Activated B cell treated with CpG ODN at 0.5 μM for 24 hours (primary cell): ENCODE measurements at regions not wholly inside any gene's neighbourhood (a gene's known extent, or its start where the extent isn't known, plus 50 kb on each side); places are given as distances from the start of the nearest gene placed in this dataset.

Experiments
- ATAC-seq: fragments of 200-7000 bp; cut with Tn5 transposase; one replicate; pipeline ENCODE4 v1.10.0; 2021; ENCODE audit warnings: low read depth, mild to moderate bottlenecking, moderate library complexity
- CTCF ChIA-PET: fragments of 350-600 bp; sonication (Branson Sonifier 250); formaldehyde crosslinking; loops from one replicate; lab custom pipeline; 2021; ENCODE audit warnings: antibody characterized with exemption; lab: Charles Lee
- POLR2A ChIA-PET: fragments of 350-600 bp; sonication (Branson Sonifier 250); formaldehyde crosslinking; loops from one replicate; lab custom pipeline; 2021; ENCODE audit warnings: antibody characterized with exemption; lab: Charles Lee
- DNase-seq: peaks from one replicate; pipeline ENCODE4 v3.0.0; 2022
- H3K27ac Mint-ChIP-seq: one replicate; pipeline ENCODE4 v1.8.0; 2020; ENCODE audit warnings: mixed read lengths
- H3K27me3 Mint-ChIP-seq: one replicate; pipeline ENCODE4 v1.8.0; 2021; ENCODE audit warnings: mixed read lengths
- H3K36me3 Mint-ChIP-seq: one replicate; pipeline ENCODE4 v1.8.0; 2021; ENCODE audit warnings: low read depth, mixed read lengths
- H3K4me1 Mint-ChIP-seq: one replicate; pipeline ENCODE4 v1.8.0; 2021; ENCODE audit warnings: mixed read lengths
- H3K4me3 Mint-ChIP-seq: one replicate; pipeline ENCODE4 v1.8.0; 2020; ENCODE audit warnings: mild to moderate bottlenecking, mixed read lengths
- H3K9me3 Mint-ChIP-seq: one replicate; pipeline ENCODE4 v1.8.0; 2020; ENCODE audit warnings: mixed read lengths
- intact Hi-C: fragments of 100-400 bp; cut with micrococcal nuclease; formaldehyde crosslinking; loops from one replicate; pipeline ENCODE4 v1.15.1; 2024
- TF ChIP-seq, protein P1 (sequence below): fragments of 200-600 bp; IDR thresholded peaks from one replicate; pipeline ENCODE4 v1.8.0; 2022; ENCODE audit warnings: antibody characterized with exemption, mild to moderate bottlenecking

DNA sequence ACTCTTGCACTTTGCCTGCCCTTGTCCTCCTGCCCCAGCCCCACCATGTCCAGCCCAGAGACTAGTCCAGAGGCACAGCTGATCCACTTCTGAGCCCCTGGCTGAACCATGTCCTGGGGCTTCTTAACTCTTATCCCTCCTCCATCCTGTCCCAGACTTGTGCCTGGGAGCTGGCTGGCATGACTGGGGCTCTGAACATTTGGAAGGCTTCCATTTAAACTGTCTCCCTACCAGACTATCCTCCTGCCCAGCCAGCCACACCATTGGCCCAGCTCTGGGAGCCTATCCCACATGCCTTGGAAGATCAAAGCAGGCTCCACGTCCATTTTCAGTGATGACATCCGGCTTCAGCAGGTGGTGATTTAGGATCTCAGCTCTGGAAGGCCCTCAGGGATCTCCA, 57.4 kb downstream of the FAM241B start:
- POLR2A ChIA-PET = no interaction called here
- no peak for ATAC-seq
- Mint-ChIP-seq H3K4me3 (no peak overlapping the region), H3K27ac (no peak overlapping the region), H3K36me3 (no peaks in the 10 kb centered on the region), H3K27me3 (peaks cover 3% of the 10 kb centered on the region), H3K9me3 (no peaks in the 10 kb centered on the region), H3K4me1 (no peaks in the 10 kb centered on the region)
- intact Hi-C loops = no loop called here
- TF ChIP-seq, protein P1, sequence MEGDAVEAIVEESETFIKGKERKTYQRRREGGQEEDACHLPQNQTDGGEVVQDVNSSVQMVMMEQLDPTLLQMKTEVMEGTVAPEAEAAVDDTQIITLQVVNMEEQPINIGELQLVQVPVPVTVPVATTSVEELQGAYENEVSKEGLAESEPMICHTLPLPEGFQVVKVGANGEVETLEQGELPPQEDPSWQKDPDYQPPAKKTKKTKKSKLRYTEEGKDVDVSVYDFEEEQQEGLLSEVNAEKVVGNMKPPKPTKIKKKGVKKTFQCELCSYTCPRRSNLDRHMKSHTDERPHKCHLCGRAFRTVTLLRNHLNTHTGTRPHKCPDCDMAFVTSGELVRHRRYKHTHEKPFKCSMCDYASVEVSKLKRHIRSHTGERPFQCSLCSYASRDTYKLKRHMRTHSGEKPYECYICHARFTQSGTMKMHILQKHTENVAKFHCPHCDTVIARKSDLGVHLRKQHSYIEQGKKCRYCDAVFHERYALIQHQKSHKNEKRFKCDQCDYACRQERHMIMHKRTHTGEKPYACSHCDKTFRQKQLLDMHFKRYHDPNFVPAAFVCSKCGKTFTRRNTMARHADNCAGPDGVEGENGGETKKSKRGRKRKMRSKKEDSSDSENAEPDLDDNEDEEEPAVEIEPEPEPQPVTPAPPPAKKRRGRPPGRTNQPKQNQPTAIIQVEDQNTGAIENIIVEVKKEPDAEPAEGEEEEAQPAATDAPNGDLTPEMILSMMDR = no peak
- DNase-seq = no peak
- CTCF ChIA-PET = no interaction called here

DNA sequence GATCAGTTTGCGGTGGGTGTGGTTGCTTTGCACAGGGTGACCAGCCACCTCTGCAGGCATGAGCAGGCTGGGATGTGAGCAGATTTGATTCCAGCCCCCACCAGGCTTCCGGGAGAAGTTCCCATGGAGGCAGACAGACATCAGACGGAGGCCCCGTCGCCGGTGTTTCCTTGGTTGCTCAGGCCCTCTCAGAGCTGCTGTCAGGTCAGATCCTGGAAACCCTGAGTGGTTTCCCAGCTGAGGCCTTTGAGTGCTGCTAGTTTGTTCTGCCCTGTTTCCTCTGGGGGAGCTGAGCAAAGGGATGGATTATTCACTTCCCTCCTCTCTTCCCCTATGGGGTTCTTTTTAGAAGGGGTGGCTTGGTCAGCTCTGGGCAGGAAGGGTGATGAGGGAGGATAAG, 62.2 kb downstream of the FAM241B start:
- ChIA-PET CTCF (no interaction called here), POLR2A (no interaction called here)
- intact Hi-C loops = no loop called here
- H3K27me3 Mint-ChIP-seq = peaks cover 6% of the 10 kb centered on the region
- H3K36me3 Mint-ChIP-seq = no peaks in the 10 kb centered on the region
- no peak for ATAC-seq
- no peak for DNase-seq
- TF ChIP-seq, protein P1 = no peak
- no peak overlapping the region for H3K27ac Mint-ChIP-seq
- H3K9me3 Mint-ChIP-seq = no peaks in the 10 kb centered on the region
- H3K4me3 Mint-ChIP-seq = no peak overlapping the region
- no peaks in the 10 kb centered on the region for H3K4me1 Mint-ChIP-seq

DNA sequence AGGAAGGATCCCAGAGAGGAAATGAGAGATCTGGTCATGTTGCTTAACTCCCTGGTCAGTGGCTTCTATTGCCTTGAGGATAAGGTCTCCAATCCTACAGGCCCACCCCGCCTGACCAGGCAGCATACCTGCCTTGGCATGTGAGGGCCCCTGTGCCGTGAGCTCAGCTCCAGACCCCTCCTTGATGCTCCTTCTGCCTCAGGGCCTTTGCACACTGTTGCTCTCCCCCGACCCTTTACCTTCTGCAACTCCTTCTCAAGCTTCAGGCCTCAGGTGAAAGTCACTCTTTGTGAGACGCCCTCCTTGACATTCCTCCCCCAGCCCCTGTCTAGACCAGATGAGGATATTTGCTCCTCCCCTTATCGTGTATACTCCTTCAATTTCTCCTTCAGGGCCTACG, 62.8 kb downstream of the FAM241B start:
- H3K36me3 Mint-ChIP-seq = no peaks in the 10 kb centered on the region
- CTCF ChIA-PET = no interaction called here
- no peaks in the 10 kb centered on the region for H3K9me3 Mint-ChIP-seq
- intact Hi-C loops = no loop called here
- peaks cover 3% of the 10 kb centered on the region for H3K27me3 Mint-ChIP-seq
- TF ChIP-seq, protein P1 = no peak
- ATAC-seq (no peak), DNase-seq (no peak)
- no peaks in the 10 kb centered on the region for H3K4me1 Mint-ChIP-seq
- POLR2A ChIA-PET = no interaction called here
- H3K4me3 Mint-ChIP-seq = no peak overlapping the region
- H3K27ac Mint-ChIP-seq = no peak overlapping the region

DNA sequence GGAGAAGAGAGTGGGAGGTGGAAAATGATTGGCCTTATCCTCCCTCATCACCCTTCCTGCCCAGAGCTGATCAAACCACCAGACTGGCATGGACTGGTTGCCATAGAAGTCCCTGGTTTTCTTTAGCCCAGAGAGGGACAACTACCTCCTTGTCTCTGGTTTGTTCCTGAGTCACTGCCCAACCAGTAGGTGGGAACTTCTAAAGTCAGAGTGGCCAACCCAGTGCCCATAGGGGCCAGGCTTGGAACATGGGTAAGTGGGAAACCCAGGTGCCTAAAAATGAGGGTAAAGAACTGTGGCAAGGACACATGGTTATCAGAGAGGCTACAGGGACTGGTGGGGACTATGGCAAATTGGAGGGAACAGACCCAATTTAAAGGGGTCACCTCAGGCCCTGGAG, 63.8 kb downstream of the FAM241B start:
- CTCF ChIA-PET = no interaction called here
- TF ChIP-seq, protein P1 = no peak
- Mint-ChIP-seq H3K27ac (no peak overlapping the region), H3K36me3 (no peaks in the 10 kb centered on the region), H3K27me3 (peaks cover 5% of the 10 kb centered on the region), H3K4me1 (no peaks in the 10 kb centered on the region), H3K9me3 (peaks cover 3% of the 10 kb centered on the region), H3K4me3 (no peak overlapping the region)
- DNase-seq = no peak
- ATAC-seq = no peak
- POLR2A ChIA-PET = no interaction called here
- intact Hi-C loops = no loop called here

DNA sequence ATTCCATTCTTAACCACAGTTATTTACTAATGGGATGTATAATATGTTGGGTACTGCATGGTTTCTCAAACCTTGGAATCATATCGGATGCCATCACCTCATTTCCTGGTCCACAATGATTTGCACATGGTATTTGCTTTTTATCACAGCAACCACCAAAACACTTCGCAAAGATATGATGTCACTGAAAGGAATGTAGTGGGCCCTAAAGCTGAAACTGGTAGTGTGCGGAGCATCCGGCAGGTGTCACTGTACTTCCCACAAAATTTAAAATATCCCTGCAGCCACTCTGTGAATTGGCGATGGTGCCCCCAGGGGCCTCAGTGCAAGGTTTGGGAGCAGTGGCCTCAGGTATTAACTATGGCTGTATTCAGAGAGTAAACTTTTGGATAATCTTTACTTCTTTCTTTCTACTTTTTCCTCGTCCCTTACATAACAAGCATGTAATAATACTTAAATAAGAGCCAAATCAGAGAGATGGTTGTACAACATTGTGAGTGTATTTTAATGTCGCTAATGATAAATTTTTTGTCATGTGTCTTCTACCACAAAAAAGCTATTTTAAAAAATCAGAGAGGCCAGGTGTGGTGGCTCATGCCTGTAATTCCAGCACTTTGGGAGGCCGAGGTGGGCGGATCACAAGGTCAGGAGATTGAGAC, 66.2 kb downstream of the FAM241B start:
- DNase-seq (no peak), ATAC-seq (no peak)
- H3K27me3 Mint-ChIP-seq = peaks cover 11% of the 10 kb centered on the region
- no peak overlapping the region for H3K4me3 Mint-ChIP-seq
- TF ChIP-seq, protein P1 = no peak
- POLR2A ChIA-PET = no interaction called here
- H3K36me3 Mint-ChIP-seq = no peaks in the 10 kb centered on the region
- peaks cover 5% of the 10 kb centered on the region for H3K9me3 Mint-ChIP-seq
- H3K4me1 Mint-ChIP-seq = no peaks in the 10 kb centered on the region
- intact Hi-C loops = no loop called here
- no peak overlapping the region for H3K27ac Mint-ChIP-seq
- CTCF ChIA-PET = no interaction called here
